ENCODE measurements at regions not wholly inside any gene's neighbourhood (a gene's known extent, or its start where the extent isn't known, plus 50 kb on each side); places are given as distances from the start of the nearest gene placed in this dataset.

GRCh38 chr5:173782671-173783101 lies 105.5 kb upstream of the CPEB4 start:
- no peak for TF ChIP-seq ZFX (IDR thresholded peaks at IDR 0.05)
- TF ChIP-seq, protein P1, sequence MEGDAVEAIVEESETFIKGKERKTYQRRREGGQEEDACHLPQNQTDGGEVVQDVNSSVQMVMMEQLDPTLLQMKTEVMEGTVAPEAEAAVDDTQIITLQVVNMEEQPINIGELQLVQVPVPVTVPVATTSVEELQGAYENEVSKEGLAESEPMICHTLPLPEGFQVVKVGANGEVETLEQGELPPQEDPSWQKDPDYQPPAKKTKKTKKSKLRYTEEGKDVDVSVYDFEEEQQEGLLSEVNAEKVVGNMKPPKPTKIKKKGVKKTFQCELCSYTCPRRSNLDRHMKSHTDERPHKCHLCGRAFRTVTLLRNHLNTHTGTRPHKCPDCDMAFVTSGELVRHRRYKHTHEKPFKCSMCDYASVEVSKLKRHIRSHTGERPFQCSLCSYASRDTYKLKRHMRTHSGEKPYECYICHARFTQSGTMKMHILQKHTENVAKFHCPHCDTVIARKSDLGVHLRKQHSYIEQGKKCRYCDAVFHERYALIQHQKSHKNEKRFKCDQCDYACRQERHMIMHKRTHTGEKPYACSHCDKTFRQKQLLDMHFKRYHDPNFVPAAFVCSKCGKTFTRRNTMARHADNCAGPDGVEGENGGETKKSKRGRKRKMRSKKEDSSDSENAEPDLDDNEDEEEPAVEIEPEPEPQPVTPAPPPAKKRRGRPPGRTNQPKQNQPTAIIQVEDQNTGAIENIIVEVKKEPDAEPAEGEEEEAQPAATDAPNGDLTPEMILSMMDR (conservative IDR thresholded peaks at IDR 0.05) = no peak

DNA sequence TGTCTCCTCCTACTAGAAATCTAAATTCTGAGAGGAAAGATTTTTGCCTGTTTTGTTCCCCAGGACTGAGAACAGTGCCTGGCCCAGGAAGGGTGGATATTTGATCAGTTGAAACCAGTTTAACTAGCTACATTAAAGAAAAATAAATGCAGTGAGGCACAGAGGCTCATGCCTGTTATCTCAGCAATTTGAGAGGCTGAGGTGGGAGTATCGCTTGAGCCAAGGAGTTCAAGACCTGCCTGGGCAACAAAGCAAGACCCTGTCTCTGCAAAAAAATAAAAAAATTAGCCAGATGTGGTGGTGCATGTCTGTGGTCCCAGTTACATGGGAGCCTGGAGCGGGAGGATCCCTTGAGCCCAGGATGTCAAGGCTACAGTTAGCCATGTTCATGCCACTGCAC lies 104.8 kb upstream of the CPEB4 start:
- no peak overlapping the region for H3K27ac ChIP-seq
- TF ChIP-seq, protein P1 (conservative IDR thresholded peaks at IDR 0.05) = no peak
- TF ChIP-seq ZFX (IDR thresholded peaks at IDR 0.05) = no peak

More at GRCh38 chr5:173782671-173783101, 105.5 kb upstream of the CPEB4 start:
- H3K27ac ChIP-seq = no peak overlapping the region

DNA sequence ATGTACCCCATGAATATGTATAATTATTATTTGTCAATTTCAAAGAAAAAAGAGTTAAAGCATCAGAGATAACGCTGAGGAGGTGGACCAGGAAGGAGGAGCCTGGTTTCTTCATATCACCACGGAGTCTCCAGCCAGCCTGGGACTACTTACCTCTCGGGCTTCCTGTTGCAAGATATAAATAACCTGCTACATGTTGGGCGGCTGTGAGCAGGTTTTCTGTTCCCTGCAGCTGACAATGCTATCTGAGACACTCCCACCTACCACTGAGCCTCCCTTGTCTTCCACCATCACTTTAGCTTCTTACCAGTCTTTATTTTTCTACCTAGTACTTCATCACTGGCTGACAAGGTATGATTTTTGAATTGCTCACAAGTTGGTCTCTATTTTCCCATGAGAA lies 102.7 kb upstream of the CPEB4 start:
- no peak overlapping the region for H3K27ac ChIP-seq

DNA sequence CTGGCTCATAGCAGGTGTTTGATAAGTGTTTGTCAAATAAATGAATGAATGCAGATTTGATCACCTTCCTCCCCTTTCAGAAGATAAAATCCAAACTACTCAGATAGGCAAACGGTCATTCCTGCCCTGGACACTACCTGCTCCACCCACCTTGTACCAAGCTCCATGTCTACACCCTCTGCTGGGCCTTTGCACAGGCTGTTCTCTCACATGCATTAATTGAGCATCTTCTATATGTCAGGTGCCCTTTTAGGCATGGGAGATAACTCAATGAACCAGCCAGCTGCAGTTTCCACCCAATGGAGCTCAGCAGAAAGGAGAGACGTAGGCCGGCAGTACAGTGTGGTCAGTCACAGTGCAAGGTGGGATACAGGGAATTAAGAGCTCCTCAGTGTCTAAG lies 102.3 kb upstream of the CPEB4 start:
- no peak for TF ChIP-seq ZFX (IDR thresholded peaks at IDR 0.05)
- TF ChIP-seq, protein P1 (conservative IDR thresholded peaks at IDR 0.05) = no peak
- no peak overlapping the region for H3K27ac ChIP-seq

More for the DNA sequence above, 102.7 kb upstream of the CPEB4 start:
- TF ChIP-seq, protein P1 (conservative IDR thresholded peaks at IDR 0.05) = no peak
- TF ChIP-seq ZFX (IDR thresholded peaks at IDR 0.05) = no peak

DNA sequence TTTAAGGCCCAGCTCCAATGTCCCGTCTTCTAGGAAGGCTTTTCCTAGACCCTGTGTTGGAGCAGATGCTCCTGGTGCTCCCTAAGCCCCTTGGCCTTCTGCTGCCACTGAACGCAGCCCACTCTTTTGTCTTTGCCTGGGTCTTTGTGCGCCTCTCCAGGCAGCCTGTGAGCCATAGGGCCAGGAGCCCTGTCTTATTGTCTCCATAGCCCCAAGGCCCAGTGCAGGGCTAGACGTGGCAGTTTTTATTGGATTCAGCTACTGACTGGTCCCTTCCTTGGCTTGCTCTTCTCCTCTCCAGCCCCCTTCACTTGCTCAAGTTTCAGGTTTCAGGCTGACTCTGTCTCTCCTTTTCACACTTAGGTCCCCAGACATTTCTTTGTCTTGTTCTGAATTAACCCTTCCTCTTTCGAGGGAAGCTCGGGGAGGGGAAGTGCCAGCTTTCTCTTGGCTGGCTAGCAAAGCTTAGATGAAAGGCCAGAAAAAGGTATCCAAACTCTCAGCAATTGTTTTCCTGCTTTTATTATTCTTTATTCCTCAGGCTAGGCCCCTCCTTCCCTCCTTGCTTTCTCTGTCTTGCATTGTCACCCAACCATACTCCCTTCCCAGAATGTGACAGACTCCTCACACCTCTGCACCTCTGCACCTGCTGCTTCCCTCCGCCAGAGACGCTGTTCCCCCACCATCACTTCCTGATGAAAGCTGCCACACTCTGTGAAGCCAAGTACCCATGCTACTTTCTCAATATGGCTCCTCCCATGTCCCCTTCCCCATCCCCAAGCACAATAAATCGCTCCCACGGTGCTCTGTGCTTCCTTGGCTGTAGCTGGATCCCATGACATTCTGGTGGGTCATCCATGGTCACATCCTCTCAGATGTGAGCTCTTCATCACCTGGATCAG lies 101.6 kb upstream of the CPEB4 start:
- no peak overlapping the region for H3K27ac ChIP-seq
- TF ChIP-seq, protein P1 (conservative IDR thresholded peaks at IDR 0.05) = no peak
- no peak for TF ChIP-seq ZFX (IDR thresholded peaks at IDR 0.05)

DNA sequence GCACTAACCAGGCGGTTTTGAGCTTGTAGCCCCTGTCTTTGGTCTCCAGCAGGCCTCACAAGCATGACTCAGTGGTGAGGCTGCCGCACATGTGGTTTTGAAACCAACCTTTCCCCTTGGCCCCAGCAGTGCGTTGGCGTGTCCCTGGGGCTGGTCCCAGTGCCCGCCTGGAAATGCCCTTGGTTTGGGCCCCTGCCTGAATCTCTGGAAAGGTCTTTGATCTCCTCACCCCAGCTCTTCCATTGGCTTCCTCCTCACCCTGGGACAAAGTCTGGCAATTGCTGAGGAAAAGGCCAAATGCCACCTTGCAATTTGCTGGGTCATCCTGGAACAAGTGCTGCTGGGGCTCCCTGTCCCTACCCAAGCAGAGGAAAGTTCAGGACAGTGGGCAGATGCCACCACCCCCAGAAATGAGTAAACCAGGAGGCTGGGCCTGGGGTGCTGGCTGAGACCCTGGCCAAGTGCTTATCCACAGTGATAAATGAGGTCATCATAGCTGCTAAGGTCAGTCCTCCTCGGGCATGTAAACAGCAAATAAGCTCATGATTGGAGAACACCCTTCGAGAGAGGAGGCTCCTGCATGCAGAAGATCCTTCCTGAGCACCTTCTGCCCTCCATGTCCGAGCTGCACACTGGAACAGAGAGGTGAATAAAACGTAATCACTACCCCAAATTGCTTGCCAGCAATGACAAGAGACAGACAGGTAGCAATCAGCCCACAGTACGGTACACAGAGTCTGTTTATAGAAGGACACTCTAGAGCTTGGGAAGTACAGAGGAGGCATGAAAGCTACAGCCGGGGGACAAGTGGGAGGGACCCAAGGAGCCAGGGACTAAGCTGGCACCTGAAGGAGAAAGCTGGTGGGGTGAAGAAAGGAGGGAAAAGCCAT lies 98.9 kb upstream of the CPEB4 start:
- no peak for TF ChIP-seq ZFX (IDR thresholded peaks at IDR 0.05)
- TF ChIP-seq, protein P1 (conservative IDR thresholded peaks at IDR 0.05) = no peak
- H3K27ac ChIP-seq = no peak overlapping the region

Measured in C4-2B (cell line).